ENCODE measurements at regions not wholly inside any gene's neighbourhood (a gene's known extent, or its start where the extent isn't known, plus 50 kb on each side); places are given as distances from the start of the nearest gene placed in this dataset.

- no peaks in the 10 kb centered on the region for H3K4me1 Mint-ChIP-seq (ENCODE audit: low read depth)
- H3K36me3 Mint-ChIP-seq = no peaks in the 10 kb centered on the region
- H3K9me3 Mint-ChIP-seq = no peaks in the 10 kb centered on the region
- CTCF ChIA-PET = no interaction called here
- H3K27ac Mint-ChIP-seq = no peak overlapping the region
- POLR2A ChIA-PET = no interaction called here
- no peak overlapping the region for H3K4me3 Mint-ChIP-seq
- DNase-seq = no peak
- intact Hi-C loops (cut with micrococcal nuclease) = no loop called here
- H3K27me3 Mint-ChIP-seq = no peaks in the 10 kb centered on the region
Observed at GRCh38 chr10:111556666-111557065, 479.8 kb downstream of the ADRA2A start.

- Mint-ChIP-seq H3K36me3 (no peaks in the 10 kb centered on the region), H3K27me3 (no peaks in the 10 kb centered on the region)
Observed at GRCh38 chr10:111558211-111558610, 481.4 kb downstream of the ADRA2A start.

GRCh38 chr10:111560027-111560426 is 483.2 kb downstream of the ADRA2A start:
- H3K4me3 Mint-ChIP-seq = no peak overlapping the region
- no peaks in the 10 kb centered on the region for H3K4me1 Mint-ChIP-seq (ENCODE audit: low read depth)
- ChIA-PET POLR2A (no interaction called here), CTCF (no interaction called here)
- H3K27me3 Mint-ChIP-seq = no peaks in the 10 kb centered on the region
- H3K36me3 Mint-ChIP-seq = no peaks in the 10 kb centered on the region
- no peak overlapping the region for H3K27ac Mint-ChIP-seq
- no peak for DNase-seq
- H3K9me3 Mint-ChIP-seq = no peaks in the 10 kb centered on the region
- intact Hi-C loops (cut with micrococcal nuclease) = no loop called here

More at GRCh38 chr10:111558211-111558610, 481.4 kb downstream of the ADRA2A start:
- Mint-ChIP-seq H3K9me3 (no peaks in the 10 kb centered on the region), H3K27ac (no peak overlapping the region), H3K4me3 (no peak overlapping the region), H3K4me1 (ENCODE audit: low read depth) (no peaks in the 10 kb centered on the region)
- POLR2A ChIA-PET = no interaction called here
- no peak for DNase-seq
- intact Hi-C loops (cut with micrococcal nuclease) = no loop called here
- CTCF ChIA-PET = no interaction called here

GRCh38 chr10:111561124-111561523 is 484.3 kb downstream of the ADRA2A start:
- intact Hi-C loops (cut with micrococcal nuclease) = no loop called here
- Mint-ChIP-seq H3K27ac (no peak overlapping the region), H3K27me3 (peaks cover under 1% of the 10 kb centered on the region), H3K4me3 (no peak overlapping the region), H3K4me1 (ENCODE audit: low read depth) (no peaks in the 10 kb centered on the region), H3K9me3 (no peaks in the 10 kb centered on the region), H3K36me3 (no peaks in the 10 kb centered on the region)
- POLR2A ChIA-PET = no interaction called here
- no peak for DNase-seq
- CTCF ChIA-PET = interaction anchor here (1.2 kb wide), 1 partner anchor 37 kb away, joined by 3 read pairs; no protein-coding TSS in a partner anchor

GRCh38 chr10:111565542-111565941 is 488.7 kb downstream of the ADRA2A start:
- Mint-ChIP-seq H3K9me3 (no peaks in the 10 kb centered on the region), H3K27ac (no peak overlapping the region), H3K27me3 (peaks cover 4% of the 10 kb centered on the region), H3K36me3 (no peaks in the 10 kb centered on the region), H3K4me3 (no peak overlapping the region), H3K4me1 (ENCODE audit: low read depth) (no peaks in the 10 kb centered on the region)
- POLR2A ChIA-PET = no interaction called here
- intact Hi-C loops (cut with micrococcal nuclease) = no loop called here
- DNase-seq = no peak
- CTCF ChIA-PET = no interaction called here

GRCh38 chr10:111578076-111578475 is 501.2 kb downstream of the ADRA2A start:
- POLR2A ChIA-PET = no interaction called here
- peaks cover 11% of the 10 kb centered on the region for H3K27me3 Mint-ChIP-seq
- intact Hi-C loops (cut with micrococcal nuclease) = no loop called here
- no peak overlapping the region for H3K27ac Mint-ChIP-seq
- DNase-seq = no peak
- H3K4me3 Mint-ChIP-seq = no peak overlapping the region
- H3K36me3 Mint-ChIP-seq = no peaks in the 10 kb centered on the region
- CTCF ChIA-PET = interaction anchor here (0.6 kb wide), 1 partner anchor 22 kb away, joined by 5 read pairs; no protein-coding TSS in a partner anchor
- no peaks in the 10 kb centered on the region for H3K9me3 Mint-ChIP-seq
- H3K4me1 Mint-ChIP-seq (ENCODE audit: low read depth) = no peaks in the 10 kb centered on the region

GRCh38 chr10:111579473-111579872 is 502.6 kb downstream of the ADRA2A start:
- H3K27me3 Mint-ChIP-seq = peaks cover 10% of the 10 kb centered on the region
- H3K9me3 Mint-ChIP-seq = no peaks in the 10 kb centered on the region
- H3K4me3 Mint-ChIP-seq = no peak overlapping the region
- DNase-seq = no peak
- CTCF ChIA-PET = no interaction called here
- H3K36me3 Mint-ChIP-seq = no peaks in the 10 kb centered on the region
- POLR2A ChIA-PET = no interaction called here
- intact Hi-C loops (cut with micrococcal nuclease) = no loop called here
- no peak overlapping the region for H3K27ac Mint-ChIP-seq
- H3K4me1 Mint-ChIP-seq (ENCODE audit: low read depth) = no peaks in the 10 kb centered on the region

GRCh38 chr10:111590703-111591102 is 513.9 kb downstream of the ADRA2A start:
- no peaks in the 10 kb centered on the region for H3K27me3 Mint-ChIP-seq
- H3K27ac Mint-ChIP-seq = no peak overlapping the region
- ChIA-PET POLR2A (no interaction called here), CTCF (no interaction called here)
- DNase-seq = no peak
- intact Hi-C loops (cut with micrococcal nuclease) = loop anchor here (10.0 kb wide), 1 partner anchor 976 kb away; no protein-coding TSS in a partner anchor
- no peaks in the 10 kb centered on the region for H3K36me3 Mint-ChIP-seq
- no peak overlapping the region for H3K4me3 Mint-ChIP-seq
- no peaks in the 10 kb centered on the region for H3K4me1 Mint-ChIP-seq (ENCODE audit: low read depth)
- no peaks in the 10 kb centered on the region for H3K9me3 Mint-ChIP-seq

- Mint-ChIP-seq H3K4me1 (ENCODE audit: low read depth) (no peaks in the 10 kb centered on the region), H3K9me3 (no peaks in the 10 kb centered on the region), H3K4me3 (no peak overlapping the region), H3K27ac (no peak overlapping the region), H3K27me3 (no peaks in the 10 kb centered on the region), H3K36me3 (no peaks in the 10 kb centered on the region)
- CTCF ChIA-PET = no interaction called here
- no peak for DNase-seq
- POLR2A ChIA-PET = no interaction called here
- intact Hi-C loops (cut with micrococcal nuclease) = loop anchor here (10.0 kb wide), 1 partner anchor 979 kb away; no protein-coding TSS in a partner anchor
Observed at GRCh38 chr10:111593578-111593977, 516.7 kb downstream of the ADRA2A start.

- intact Hi-C loops (cut with micrococcal nuclease) = loop anchor here (10.0 kb wide), 1 partner anchor 980 kb away; no protein-coding TSS in a partner anchor
- CTCF ChIA-PET = no interaction called here
- POLR2A ChIA-PET = no interaction called here
- H3K27ac Mint-ChIP-seq = no peak overlapping the region
- no peaks in the 10 kb centered on the region for H3K9me3 Mint-ChIP-seq
- no peaks in the 10 kb centered on the region for H3K27me3 Mint-ChIP-seq
- DNase-seq = no peak
- H3K36me3 Mint-ChIP-seq = no peaks in the 10 kb centered on the region
- no peaks in the 10 kb centered on the region for H3K4me1 Mint-ChIP-seq (ENCODE audit: low read depth)
- no peak overlapping the region for H3K4me3 Mint-ChIP-seq
Observed at GRCh38 chr10:111595173-111595572, 518.3 kb downstream of the ADRA2A start.

- H3K9me3 Mint-ChIP-seq = no peaks in the 10 kb centered on the region
- ChIA-PET CTCF (interaction anchor here (0.9 to 3.6 kb wide), 16 partner anchors 9 to 988 kb away, joined by 3 to 29 read pairs (median 3); partner anchors contain the start of gene ADRA2A), POLR2A (no interaction called here)
- H3K4me1 Mint-ChIP-seq (ENCODE audit: low read depth) = no peaks in the 10 kb centered on the region
- H3K4me3 Mint-ChIP-seq = no peak overlapping the region
- no peaks in the 10 kb centered on the region for H3K36me3 Mint-ChIP-seq
- peaks cover under 1% of the 10 kb centered on the region for H3K27me3 Mint-ChIP-seq
- peak; percentile 54 for DNase-seq
- no peak overlapping the region for H3K27ac Mint-ChIP-seq
- intact Hi-C loops (cut with micrococcal nuclease) = loop anchor here (2.0 to 10.0 kb wide), 3 partner anchors 522 to 984 kb away; partner anchors contain the start of gene ADRA2A
Observed at GRCh38 chr10:111598433-111599059, 521.7 kb downstream of the ADRA2A start.

GRCh38 chr10:111599943-111600342 is 523.1 kb downstream of the ADRA2A start:
- no peak for DNase-seq
- ChIA-PET POLR2A (no interaction called here), CTCF (interaction anchor here (1.3 to 3.6 kb wide), 3 partner anchors 8 to 524 kb away, joined by 4 to 29 read pairs (median 14); partner anchors contain the start of gene ADRA2A)
- Mint-ChIP-seq H3K9me3 (no peaks in the 10 kb centered on the region), H3K27me3 (peaks cover 9% of the 10 kb centered on the region), H3K36me3 (no peaks in the 10 kb centered on the region), H3K4me1 (ENCODE audit: low read depth) (no peaks in the 10 kb centered on the region), H3K4me3 (no peak overlapping the region), H3K27ac (no peak overlapping the region)
- intact Hi-C loops (cut with micrococcal nuclease) = loop anchor here (2.0 to 10.0 kb wide), 3 partner anchors 523 to 985 kb away; partner anchors contain the start of gene ADRA2A

- CTCF ChIA-PET = interaction anchor here (3.6 kb wide), 1 partner anchor 525 kb away, joined by 29 read pairs; the partner anchor contains the start of gene ADRA2A
- Mint-ChIP-seq H3K36me3 (no peaks in the 10 kb centered on the region), H3K4me1 (ENCODE audit: low read depth) (no peaks in the 10 kb centered on the region), H3K27me3 (peaks cover 10% of the 10 kb centered on the region), H3K4me3 (no peak overlapping the region), H3K9me3 (no peaks in the 10 kb centered on the region), H3K27ac (no peak overlapping the region)
- POLR2A ChIA-PET = no interaction called here
- DNase-seq = no peak
- intact Hi-C loops (cut with micrococcal nuclease) = no loop called here
Observed at GRCh38 chr10:111600772-111601171, 523.9 kb downstream of the ADRA2A start.

All from activated CD4-positive, alpha-beta memory T cell treated with anti-CD3 and anti-CD28 coated beads for 36 hours (primary cell).